KMS-11 (cell line): ENCODE measurements at regions not wholly inside any gene's neighbourhood (a gene's known extent, or its start where the extent isn't known, plus 50 kb on each side); places are given as distances from the start of the nearest gene placed in this dataset.

Experiments
- H2AFZ ChIP-seq: fragments of 200-600 bp; sonication (generic); 2 replicates; pipeline ENCODE4 v1.6.1; 2016; ENCODE audit warnings: antibody characterized with exemption, mixed run types, low read depth
- H3K27ac ChIP-seq: fragments of 200-600 bp; sonication (generic); 2 replicates; pipeline ENCODE4 v1.6.1; 2016; ENCODE audit warnings: mild to moderate bottlenecking, mixed run types
- H3K27me3 ChIP-seq: fragments of 200-600 bp; sonication (generic); 2 replicates; pipeline ENCODE4 v1.6.1; 2017; ENCODE audit warnings: mild to moderate bottlenecking, low read depth, mixed run types, moderate library complexity; ENCODE audit not compliant: insufficient read depth
- H3K36me3 ChIP-seq: fragments of 200-600 bp; sonication (generic); 2 replicates; pipeline ENCODE4 v1.6.1; 2017; ENCODE audit warnings: mild to moderate bottlenecking, mixed run types; ENCODE audit not compliant: insufficient read depth
- H3K4me1 ChIP-seq: fragments of 200-600 bp; sonication (generic); 2 replicates; pipeline ENCODE4 v1.6.1; 2016; ENCODE audit warnings: mild to moderate bottlenecking, low read depth, mixed run types; ENCODE audit not compliant: poor library complexity, severe bottlenecking
- H3K4me2 ChIP-seq: fragments of 200-600 bp; sonication (generic); 2 replicates; pipeline ENCODE4 v1.7.0; 2016; ENCODE audit warnings: mild to moderate bottlenecking, mixed run types
- H3K4me3 ChIP-seq: fragments of 200-600 bp; sonication (generic); IDR thresholded peaks from 2 replicates; pipeline ENCODE4 v1.6.1; 2017; ENCODE audit warnings: low read depth, low read length, mixed read lengths; ENCODE audit not compliant: insufficient read depth
- H3K79me2 ChIP-seq: fragments of 200-600 bp; sonication (generic); 2 replicates; pipeline ENCODE4 v1.6.1; 2016; ENCODE audit warnings: low read depth, mixed run types; ENCODE audit not compliant: insufficient read depth
- H3K9ac ChIP-seq: fragments of 200-600 bp; sonication (generic); 2 replicates; pipeline ENCODE4 v1.6.1; 2016; ENCODE audit warnings: mild to moderate bottlenecking, mixed run types
- H4K20me1 ChIP-seq: fragments of 200-600 bp; sonication (generic); 2 replicates; pipeline ENCODE4 v1.6.1; 2016; ENCODE audit warnings: mild to moderate bottlenecking, mixed run types; ENCODE audit not compliant: insufficient read depth
- CTCF ChIP-seq: fragments of 200-600 bp; sonication (generic); conservative IDR thresholded peaks from 2 replicates; pipeline ENCODE4 v1.6.1; 2017; ENCODE audit warnings: low read depth, mild to moderate bottlenecking, antibody characterized with exemption, low read length, moderate library complexity, mixed read lengths

- Histone ChIP-seq H3K79me2 (no peaks in the 10 kb centered on the region), H3K27me3 (no peaks in the 10 kb centered on the region), H2AFZ (no peak overlapping the region), H3K9ac (no peak overlapping the region), H3K27ac (no peak overlapping the region), H4K20me1 (no peaks in the 10 kb centered on the region), H3K4me3 (no peak overlapping the region), H3K4me2 (no peak overlapping the region), H3K36me3 (no peaks in the 10 kb centered on the region), H3K4me1 (no peaks in the 10 kb centered on the region)
- TF ChIP-seq CTCF, result no peak
Observed at GRCh38 chr5:86332851-86333250, 284.9 kb upstream of the COX7C start.

- H3K4me1 ChIP-seq, result no peaks in the 10 kb centered on the region
- no peak overlapping the region for H2AFZ ChIP-seq
- no peak overlapping the region for H3K27ac ChIP-seq
- no peak overlapping the region for H3K9ac ChIP-seq
- no peaks in the 10 kb centered on the region for H3K27me3 ChIP-seq
- H3K4me2 ChIP-seq, result no peak overlapping the region
- H4K20me1 ChIP-seq, result no peaks in the 10 kb centered on the region
- no peaks in the 10 kb centered on the region for H3K36me3 ChIP-seq
- H3K79me2 ChIP-seq, result no peaks in the 10 kb centered on the region
- no peak for TF ChIP-seq CTCF
- H3K4me3 ChIP-seq, result no peak overlapping the region
Observed at GRCh38 chr5:86337667-86338460, 279.9 kb upstream of the COX7C start.

- no peak for TF ChIP-seq CTCF
- no peaks in the 10 kb centered on the region for H4K20me1 ChIP-seq
Observed at GRCh38 chr5:86354664-86355063, 263.1 kb upstream of the COX7C start.

GRCh38 chr5:86360801-86361200, 256.9 kb upstream of the COX7C start:
- Histone ChIP-seq H2AFZ (no peak overlapping the region), H3K4me2 (no peak overlapping the region), H3K27ac (no peak overlapping the region), H3K27me3 (no peaks in the 10 kb centered on the region), H3K4me3 (no peak overlapping the region), H3K9ac (no peak overlapping the region), H3K4me1 (no peaks in the 10 kb centered on the region), H3K36me3 (no peaks in the 10 kb centered on the region), H3K79me2 (no peaks in the 10 kb centered on the region), H4K20me1 (no peaks in the 10 kb centered on the region)
- TF ChIP-seq CTCF, result no peak

More at GRCh38 chr5:86354664-86355063, 263.1 kb upstream of the COX7C start:
- no peak overlapping the region for H2AFZ ChIP-seq
- no peak overlapping the region for H3K4me3 ChIP-seq
- no peaks in the 10 kb centered on the region for H3K36me3 ChIP-seq
- no peak overlapping the region for H3K9ac ChIP-seq
- H3K4me2 ChIP-seq, result no peak overlapping the region
- H3K27me3 ChIP-seq, result no peaks in the 10 kb centered on the region
- H3K79me2 ChIP-seq, result no peaks in the 10 kb centered on the region
- no peaks in the 10 kb centered on the region for H3K4me1 ChIP-seq
- H3K27ac ChIP-seq, result no peak overlapping the region
